ENCODE measurements at regions not wholly inside any gene's neighbourhood (a gene's known extent, or its start where the extent isn't known, plus 50 kb on each side); places are given as distances from the start of the nearest gene placed in this dataset.

DNA sequence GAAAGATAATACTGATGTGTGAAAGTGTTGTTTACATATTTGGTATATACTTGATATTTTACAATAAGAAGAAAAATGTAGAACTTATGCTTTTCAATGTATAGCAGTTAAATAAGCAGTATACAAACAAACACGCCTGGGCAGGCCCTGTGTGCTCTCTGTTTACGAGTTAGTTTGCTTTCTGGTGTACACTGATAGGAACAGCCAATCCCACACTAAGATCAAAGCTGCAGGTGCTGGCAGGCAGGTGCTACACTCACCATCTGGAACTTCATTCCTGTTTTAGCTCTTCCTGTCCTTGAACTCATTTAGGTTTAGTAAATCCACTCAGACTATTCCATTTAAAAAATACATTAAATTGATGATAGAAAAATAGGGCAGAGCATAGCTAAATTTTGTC, 614.7 kb upstream of the ST8SIA4 start:
- no TSS peak for BruUV-seq (replicated peaks)
- CTCF ChIA-PET (ENCODE audit: unreplicated experiment): no interaction called here

DNA sequence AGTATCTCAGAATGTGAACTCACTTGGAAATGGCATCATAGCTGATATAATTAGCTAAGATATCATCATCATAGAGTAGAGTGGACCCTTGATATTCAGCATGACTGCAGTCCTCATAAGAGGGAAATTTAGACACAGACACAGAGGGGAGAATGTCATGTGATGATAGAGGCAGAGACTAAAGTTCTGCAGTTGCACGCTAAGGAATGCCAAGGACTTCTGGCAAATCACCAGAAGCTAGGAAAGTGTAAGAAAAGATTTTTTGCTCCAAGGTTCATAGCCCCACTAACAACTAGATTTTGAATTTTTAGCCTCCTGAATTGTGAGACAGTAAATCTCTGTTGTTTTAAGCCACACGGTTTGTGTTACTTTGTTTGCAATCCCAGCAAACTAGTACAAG, 612.6 kb upstream of the ST8SIA4 start:
- Histone ChIP-seq H3K4me3 (ENCODE audit: low read depth, low read length, poor library complexity, severe bottlenecking) (no peak overlapping the region), H4K20me1 (ENCODE audit: insufficient read depth, low read length) (no peaks in the 10 kb centered on the region), H3K4me2 (ENCODE audit: low read length) (no peak overlapping the region), H3K27ac (ENCODE audit: low read depth, low read length, poor library complexity, severe bottlenecking) (no peak overlapping the region), H3K9me2 (ENCODE audit: insufficient read depth, low read length) (no peaks in the 10 kb centered on the region), H2AFZ (ENCODE audit: low read length) (no peak overlapping the region), H3K9me3 (ENCODE audit: low read length) (no peaks in the 10 kb centered on the region), H3K79me2 (ENCODE audit: insufficient read depth, low read depth, low read length) (no peaks in the 10 kb centered on the region), H3K4me1 (ENCODE audit: insufficient read depth, low read length, poor library complexity, severe bottlenecking) (no peaks in the 10 kb centered on the region), H3K36me3 (ENCODE audit: insufficient read depth, low read length) (no peaks in the 10 kb centered on the region)
- no TSS peak for BruUV-seq (replicated peaks)
- DNase-seq (ENCODE audit: low spot score): no peak
- intact Hi-C loops (cut with micrococcal nuclease; ENCODE audit: unreplicated experiment): no loop called here
- CTCF ChIA-PET (ENCODE audit: unreplicated experiment): no interaction called here
- no peak for TF ChIP-seq EZH2phosphoT487 (IDR thresholded peaks at IDR 0.05; ENCODE audit: borderline replicate concordance, low read depth, low read length)
- TF ChIP-seq, protein P1, sequence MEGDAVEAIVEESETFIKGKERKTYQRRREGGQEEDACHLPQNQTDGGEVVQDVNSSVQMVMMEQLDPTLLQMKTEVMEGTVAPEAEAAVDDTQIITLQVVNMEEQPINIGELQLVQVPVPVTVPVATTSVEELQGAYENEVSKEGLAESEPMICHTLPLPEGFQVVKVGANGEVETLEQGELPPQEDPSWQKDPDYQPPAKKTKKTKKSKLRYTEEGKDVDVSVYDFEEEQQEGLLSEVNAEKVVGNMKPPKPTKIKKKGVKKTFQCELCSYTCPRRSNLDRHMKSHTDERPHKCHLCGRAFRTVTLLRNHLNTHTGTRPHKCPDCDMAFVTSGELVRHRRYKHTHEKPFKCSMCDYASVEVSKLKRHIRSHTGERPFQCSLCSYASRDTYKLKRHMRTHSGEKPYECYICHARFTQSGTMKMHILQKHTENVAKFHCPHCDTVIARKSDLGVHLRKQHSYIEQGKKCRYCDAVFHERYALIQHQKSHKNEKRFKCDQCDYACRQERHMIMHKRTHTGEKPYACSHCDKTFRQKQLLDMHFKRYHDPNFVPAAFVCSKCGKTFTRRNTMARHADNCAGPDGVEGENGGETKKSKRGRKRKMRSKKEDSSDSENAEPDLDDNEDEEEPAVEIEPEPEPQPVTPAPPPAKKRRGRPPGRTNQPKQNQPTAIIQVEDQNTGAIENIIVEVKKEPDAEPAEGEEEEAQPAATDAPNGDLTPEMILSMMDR (conservative IDR thresholded peaks at IDR 0.05; ENCODE audit: low read length): no peak
- POLR2A ChIA-PET: no interaction called here

More for the DNA sequence above, 614.7 kb upstream of the ST8SIA4 start:
- POLR2A ChIA-PET: no interaction called here
- TF ChIP-seq EZH2phosphoT487 (IDR thresholded peaks at IDR 0.05; ENCODE audit: borderline replicate concordance, low read depth, low read length): no peak
- TF ChIP-seq, protein P1 (conservative IDR thresholded peaks at IDR 0.05; ENCODE audit: low read length): no peak
- Histone ChIP-seq H3K4me2 (ENCODE audit: low read length) (no peak overlapping the region), H3K4me1 (ENCODE audit: insufficient read depth, low read length, poor library complexity, severe bottlenecking) (no peaks in the 10 kb centered on the region), H3K9me3 (ENCODE audit: low read length) (no peaks in the 10 kb centered on the region), H3K9me2 (ENCODE audit: insufficient read depth, low read length) (no peaks in the 10 kb centered on the region), H3K36me3 (ENCODE audit: insufficient read depth, low read length) (no peaks in the 10 kb centered on the region), H2AFZ (ENCODE audit: low read length) (no peak overlapping the region), H3K79me2 (ENCODE audit: insufficient read depth, low read depth, low read length) (no peaks in the 10 kb centered on the region), H3K4me3 (ENCODE audit: low read depth, low read length, poor library complexity, severe bottlenecking) (no peak overlapping the region), H3K27ac (ENCODE audit: low read depth, low read length, poor library complexity, severe bottlenecking) (no peak overlapping the region), H4K20me1 (ENCODE audit: insufficient read depth, low read length) (no peaks in the 10 kb centered on the region)
- DNase-seq (ENCODE audit: low spot score): no peak
- intact Hi-C loops (cut with micrococcal nuclease; ENCODE audit: unreplicated experiment): no loop called here

DNA sequence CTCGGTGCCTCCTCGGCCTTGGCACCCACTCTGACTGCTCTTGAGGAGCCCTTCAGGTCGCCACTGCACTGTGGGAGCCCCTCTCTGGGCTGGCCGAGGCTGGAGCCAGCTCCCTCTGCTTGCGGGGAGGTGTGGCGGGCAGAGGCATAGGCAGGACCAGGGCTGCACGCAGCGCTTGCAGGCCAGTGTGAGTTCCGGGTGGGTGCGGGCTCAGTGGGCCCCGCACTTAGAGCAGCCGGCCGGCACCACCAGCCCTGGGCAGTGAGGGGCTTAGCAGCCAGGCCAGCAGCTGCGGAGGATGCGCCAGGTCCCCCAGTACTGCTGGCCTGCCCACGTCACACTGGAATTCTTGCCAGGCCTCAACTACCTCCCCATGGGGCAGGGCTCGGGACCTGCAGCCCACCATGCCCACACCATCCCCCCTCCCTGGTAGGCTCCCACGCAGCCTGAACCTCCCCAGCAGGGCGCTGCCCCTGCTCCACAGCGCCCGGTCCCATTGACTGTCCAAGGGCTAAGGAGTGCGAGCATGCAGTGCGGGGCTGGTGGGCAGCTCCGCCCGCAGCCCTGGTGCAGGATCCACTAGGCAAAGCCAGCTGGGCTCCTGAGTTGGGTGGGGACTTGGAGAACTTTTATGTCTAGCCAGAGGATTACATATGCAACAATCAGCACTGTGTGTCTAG, 602.9 kb upstream of the ST8SIA4 start:
- Histone ChIP-seq H3K4me1 (ENCODE audit: insufficient read depth, low read length, poor library complexity, severe bottlenecking) (no peaks in the 10 kb centered on the region), H3K36me3 (ENCODE audit: insufficient read depth, low read length) (no peaks in the 10 kb centered on the region), H3K4me3 (ENCODE audit: low read depth, low read length, poor library complexity, severe bottlenecking) (no peak overlapping the region), H3K4me2 (ENCODE audit: low read length) (no peak overlapping the region), H2AFZ (ENCODE audit: low read length) (no peak overlapping the region), H3K79me2 (ENCODE audit: insufficient read depth, low read depth, low read length) (no peaks in the 10 kb centered on the region), H3K9me2 (ENCODE audit: insufficient read depth, low read length) (no peaks in the 10 kb centered on the region), H3K9me3 (ENCODE audit: low read length) (no peaks in the 10 kb centered on the region), H3K27ac (ENCODE audit: low read depth, low read length, poor library complexity, severe bottlenecking) (no peak overlapping the region), H4K20me1 (ENCODE audit: insufficient read depth, low read length) (no peaks in the 10 kb centered on the region)
- TF ChIP-seq, protein P1 (conservative IDR thresholded peaks at IDR 0.05; ENCODE audit: low read length): no peak
- no peak for TF ChIP-seq EZH2phosphoT487 (IDR thresholded peaks at IDR 0.05; ENCODE audit: borderline replicate concordance, low read depth, low read length)
- no TSS peak for BruUV-seq (replicated peaks)
- POLR2A ChIA-PET: interaction anchor here (0.6 to 1.2 kb wide), 2 partner anchors 8 to 79 kb away, joined by 3 to 4 read pairs; no protein-coding TSS in a partner anchor
- intact Hi-C loops (cut with micrococcal nuclease; ENCODE audit: unreplicated experiment): no loop called here
- DNase-seq (ENCODE audit: low spot score): no peak
- CTCF ChIA-PET (ENCODE audit: unreplicated experiment): no interaction called here

Measured in OCI-LY7 (cell line).